Neural cell (in vitro differentiated cells): ENCODE measurements at regions not wholly inside any gene's neighbourhood (a gene's known extent, or its start where the extent isn't known, plus 50 kb on each side); places are given as distances from the start of the nearest gene placed in this dataset.

Source experiments
- CTCF ChIP-seq: fragments of 450-650 bp; IDR thresholded peaks from 2 replicates; pipeline ENCODE4 v1.5.1; 2014; ENCODE audit warnings: antibody characterized with exemption, mild to moderate bottlenecking, moderate library complexity; ENCODE audit not compliant: poor library complexity, severe bottlenecking
- EP300 ChIP-seq: fragments of 450-650 bp; conservative IDR thresholded peaks from 2 replicates; pipeline ENCODE4 v1.6.1; 2014; ENCODE audit warnings: antibody characterized with exemption, mild to moderate bottlenecking, moderate library complexity; ENCODE audit not compliant: poor library complexity, severe bottlenecking
- EZH2 ChIP-seq: fragments of 200-600, 300-800 bp; shearing (Covaris generic), sonication (generic); IDR thresholded peaks from 2 replicates; pipeline ENCODE4 v1.6.1; 2014; ENCODE audit warnings: antibody characterized with exemption, low read length, borderline replicate concordance, mild to moderate bottlenecking; ENCODE audit not compliant: insufficient read depth, poor library complexity, severe bottlenecking
- POLR2AphosphoS5 ChIP-seq: IDR thresholded peaks from 2 replicates; pipeline ENCODE4 v1.6.1; 2012
- TF ChIP-seq, protein P1 (sequence below): IDR thresholded peaks from 2 replicates; pipeline ENCODE4 v1.6.1; 2012; ENCODE audit warnings: borderline replicate concordance

- TF ChIP-seq, protein P1, sequence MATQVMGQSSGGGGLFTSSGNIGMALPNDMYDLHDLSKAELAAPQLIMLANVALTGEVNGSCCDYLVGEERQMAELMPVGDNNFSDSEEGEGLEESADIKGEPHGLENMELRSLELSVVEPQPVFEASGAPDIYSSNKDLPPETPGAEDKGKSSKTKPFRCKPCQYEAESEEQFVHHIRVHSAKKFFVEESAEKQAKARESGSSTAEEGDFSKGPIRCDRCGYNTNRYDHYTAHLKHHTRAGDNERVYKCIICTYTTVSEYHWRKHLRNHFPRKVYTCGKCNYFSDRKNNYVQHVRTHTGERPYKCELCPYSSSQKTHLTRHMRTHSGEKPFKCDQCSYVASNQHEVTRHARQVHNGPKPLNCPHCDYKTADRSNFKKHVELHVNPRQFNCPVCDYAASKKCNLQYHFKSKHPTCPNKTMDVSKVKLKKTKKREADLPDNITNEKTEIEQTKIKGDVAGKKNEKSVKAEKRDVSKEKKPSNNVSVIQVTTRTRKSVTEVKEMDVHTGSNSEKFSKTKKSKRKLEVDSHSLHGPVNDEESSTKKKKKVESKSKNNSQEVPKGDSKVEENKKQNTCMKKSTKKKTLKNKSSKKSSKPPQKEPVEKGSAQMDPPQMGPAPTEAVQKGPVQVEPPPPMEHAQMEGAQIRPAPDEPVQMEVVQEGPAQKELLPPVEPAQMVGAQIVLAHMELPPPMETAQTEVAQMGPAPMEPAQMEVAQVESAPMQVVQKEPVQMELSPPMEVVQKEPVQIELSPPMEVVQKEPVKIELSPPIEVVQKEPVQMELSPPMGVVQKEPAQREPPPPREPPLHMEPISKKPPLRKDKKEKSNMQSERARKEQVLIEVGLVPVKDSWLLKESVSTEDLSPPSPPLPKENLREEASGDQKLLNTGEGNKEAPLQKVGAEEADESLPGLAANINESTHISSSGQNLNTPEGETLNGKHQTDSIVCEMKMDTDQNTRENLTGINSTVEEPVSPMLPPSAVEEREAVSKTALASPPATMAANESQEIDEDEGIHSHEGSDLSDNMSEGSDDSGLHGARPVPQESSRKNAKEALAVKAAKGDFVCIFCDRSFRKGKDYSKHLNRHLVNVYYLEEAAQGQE: no peak
- TF ChIP-seq CTCF (no peak), POLR2AphosphoS5 (no peak), EP300 (no peak), EZH2 (no peak)
Measured at GRCh38 chr16:87156195-87156594, 161.0 kb downstream of the C16orf95 start.
